ENCODE measurements at regions not wholly inside any gene's neighbourhood (a gene's known extent, or its start where the extent isn't known, plus 50 kb on each side); places are given as distances from the start of the nearest gene placed in this dataset.

GRCh38 chr3:70486414-70487017 lies 174.1 kb upstream of the MDFIC2 start:
- Histone ChIP-seq H3K27ac (no peak overlapping the region), H3K4me1 (no peaks in the 10 kb centered on the region), H3K27me3 (no peaks in the 10 kb centered on the region), H3K4me3 (no peak overlapping the region), H3K36me3 (no peaks in the 10 kb centered on the region), H3K9me3 (no peaks in the 10 kb centered on the region)
- TF ChIP-seq CTCF (IDR thresholded peaks at IDR 0.05) (no peak), POLR2A (IDR thresholded peaks at IDR 0.05) (no peak)
- no peak for DNase-seq

DNA sequence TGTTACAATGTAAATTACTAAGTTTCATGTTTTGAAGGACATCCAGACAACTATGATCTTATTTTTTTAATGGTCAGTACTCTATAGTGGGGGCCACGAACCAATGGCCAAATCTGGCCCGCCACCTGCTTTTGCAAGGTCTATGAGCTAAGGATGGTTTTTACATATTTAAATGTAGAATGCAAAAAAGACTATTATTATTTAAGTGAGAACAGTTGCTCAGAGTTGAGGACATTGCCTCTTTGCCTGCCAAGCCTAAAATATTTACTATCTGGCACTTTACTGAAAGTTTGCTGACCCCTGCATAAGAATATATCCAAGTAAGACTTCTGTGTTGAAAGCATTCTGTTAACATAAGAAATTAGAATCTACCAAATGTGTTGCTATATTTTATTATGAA lies 163.7 kb upstream of the MDFIC2 start:
- Histone ChIP-seq H3K9me3 (no peaks in the 10 kb centered on the region), H3K36me3 (no peaks in the 10 kb centered on the region), H3K4me1 (no peaks in the 10 kb centered on the region), H3K27me3 (no peaks in the 10 kb centered on the region), H3K27ac (no peak overlapping the region), H3K4me3 (no peak overlapping the region)
- TF ChIP-seq CTCF (IDR thresholded peaks at IDR 0.05) = no peak
- TF ChIP-seq POLR2A (IDR thresholded peaks at IDR 0.05) = no peak
- DNase-seq = no peak

DNA sequence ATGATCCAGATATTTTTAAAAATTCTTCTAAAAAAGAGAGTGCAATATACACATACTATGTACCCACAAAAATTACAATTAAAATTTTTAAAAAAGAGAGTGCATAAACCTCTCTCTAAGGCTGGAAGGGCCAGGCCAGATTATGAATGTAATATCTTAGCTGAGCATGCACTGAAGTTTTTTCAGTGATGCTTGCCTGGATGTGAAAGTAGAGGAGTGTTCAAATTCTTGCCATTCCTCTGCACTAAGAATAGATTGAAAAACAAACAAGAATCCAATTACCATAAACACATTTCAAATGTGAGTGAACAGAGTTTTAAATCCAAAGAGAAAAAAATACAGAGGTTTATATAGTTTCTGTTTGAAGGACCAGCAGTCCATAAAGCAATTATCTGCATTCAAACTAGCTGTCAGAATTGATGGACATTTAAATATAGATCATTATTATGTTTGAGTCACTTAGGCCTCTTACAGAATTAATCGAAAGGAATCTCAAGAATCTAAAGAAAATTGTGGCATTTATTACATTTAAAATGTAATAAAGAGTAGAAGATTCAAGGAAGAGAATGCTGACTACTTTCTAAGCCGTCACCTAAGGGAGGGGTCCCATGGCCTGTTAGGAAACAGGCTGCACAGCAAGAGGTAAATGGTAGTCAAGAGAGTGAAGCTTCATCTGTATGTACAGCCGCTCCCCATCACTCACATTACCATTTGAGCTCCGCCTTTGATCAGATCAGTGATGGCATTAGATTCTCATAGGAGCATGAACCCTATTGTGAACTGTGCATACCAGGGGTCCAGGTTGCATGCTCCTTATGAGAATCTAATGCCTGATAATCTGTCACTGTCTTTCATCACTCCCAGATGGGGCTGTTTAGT lies 159.3 kb upstream of the MDFIC2 start:
- no peak for DNase-seq
- H3K27me3 ChIP-seq = no peaks in the 10 kb centered on the region
- no peaks in the 10 kb centered on the region for H3K4me1 ChIP-seq
- H3K27ac ChIP-seq = no peak overlapping the region
- H3K4me3 ChIP-seq = no peak overlapping the region
- no peak for TF ChIP-seq POLR2A (IDR thresholded peaks at IDR 0.05)
- TF ChIP-seq CTCF (IDR thresholded peaks at IDR 0.05) = no peak
- H3K9me3 ChIP-seq = no peaks in the 10 kb centered on the region
- H3K36me3 ChIP-seq = no peaks in the 10 kb centered on the region

GRCh38 chr3:70466096-70466495 lies 153.7 kb upstream of the MDFIC2 start:
- Histone ChIP-seq H3K36me3 (no peaks in the 10 kb centered on the region), H3K27ac (no peak overlapping the region), H3K9me3 (no peaks in the 10 kb centered on the region), H3K4me3 (no peak overlapping the region), H3K27me3 (no peaks in the 10 kb centered on the region), H3K4me1 (no peaks in the 10 kb centered on the region)
- DNase-seq = no peak
- TF ChIP-seq POLR2A (IDR thresholded peaks at IDR 0.05) (no peak), CTCF (IDR thresholded peaks at IDR 0.05) (no peak)

DNA sequence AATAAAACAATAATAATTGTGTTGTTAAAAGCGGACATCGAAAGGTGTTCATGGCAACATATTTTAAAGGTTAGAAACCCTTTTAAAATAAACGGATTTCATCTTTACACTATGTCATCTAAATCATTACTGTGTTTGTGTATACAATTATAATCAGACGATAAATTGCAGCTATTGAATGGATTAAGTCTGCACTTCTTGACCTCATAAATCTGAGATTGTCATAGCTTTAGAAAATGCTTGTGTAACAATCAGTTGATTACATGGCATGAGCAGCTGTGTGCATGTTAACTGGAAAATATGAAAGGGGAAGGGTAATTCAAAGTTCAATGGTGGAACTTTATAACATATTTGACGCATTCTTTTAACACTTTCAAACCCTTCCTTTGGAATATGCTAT lies 152.4 kb upstream of the MDFIC2 start:
- Histone ChIP-seq H3K27me3 (no peaks in the 10 kb centered on the region), H3K9me3 (no peaks in the 10 kb centered on the region), H3K4me3 (no peak overlapping the region), H3K27ac (no peak overlapping the region), H3K4me1 (no peaks in the 10 kb centered on the region), H3K36me3 (no peaks in the 10 kb centered on the region)
- TF ChIP-seq CTCF (IDR thresholded peaks at IDR 0.05) = no peak
- no peak for TF ChIP-seq POLR2A (IDR thresholded peaks at IDR 0.05)
- no peak for DNase-seq

Data from Peyer's patch (tissue), 4 donors.